Body of pancreas (tissue), 4 donors: ENCODE measurements at regions not wholly inside any gene's neighbourhood (a gene's known extent, or its start where the extent isn't known, plus 50 kb on each side); places are given as distances from the start of the nearest gene placed in this dataset.

Experiments
- ATAC-seq: fragments of 150-250 bp; one replicate; pipeline ENCODE4 v1.9.1; 2016
- DNase-seq, 4 donors: peaks; one replicate each; pipeline ENCODE4 v3.0.0-alpha.2; 2019
- H3K27ac ChIP-seq, 4 donors: fragments of 200-600 bp; sonication (generic); 1 replicate in 3 of 4; 2 replicates in 1 of 4; pipeline versions ENCODE4 v1.5.1 to v1.6.1; 2016 to 2019; ENCODE audit warnings: mild to moderate bottlenecking in 1 of 4, mixed read lengths in 1 of 4, moderate library complexity in 1 of 4
- H3K27me3 ChIP-seq, 2 donors: fragments of 200-600 bp; sonication (generic); one replicate each; pipeline ENCODE4 v1.6.0; 2016; ENCODE audit warnings: mild to moderate bottlenecking in 1 of 2
- H3K36me3 ChIP-seq, 2 donors: fragments of 200-600 bp; sonication (generic); replicated peaks in 1 of 2; 2 replicates each; pipeline ENCODE4 v1.5.1; 2016; ENCODE audit warnings: low read depth in 2 of 2; ENCODE audit not compliant: insufficient read depth in 1 of 2
- H3K4me1 ChIP-seq: fragments of 200-600 bp; sonication (generic); one replicate; pipeline ENCODE4 v1.6.0; 2016
- H3K4me3 ChIP-seq, 2 donors: fragments of 200-600 bp; sonication (generic); 1 replicate in 1 of 2; 2 replicates in 1 of 2; pipeline ENCODE4 v1.5.1; 2016 to 2019
- H3K9me3 ChIP-seq, 3 donors: fragments of 200-600 bp; sonication (generic); 1 replicate in 2 of 3; 2 replicates in 1 of 3; pipeline ENCODE4 v1.5.1; 2016
- POLR2A ChIP-seq, 3 donors: fragments of 450-650 bp; IDR thresholded peaks; one replicate each; pipeline ENCODE4 v1.6.1; 2016; ENCODE audit warnings: antibody characterized with exemption in 3 of 3, mild to moderate bottlenecking in 2 of 3
- WGBS, 2 donors: methylation state at CpG; one replicate each; pipeline ENCODE4 v1.1.5; 2017; 5-methylcytosine and 5-hydroxymethylcytosine counted together
- intact Hi-C: fragments of 100-400 bp; cut with DNase I; formaldehyde crosslinking; loops from one replicate; pipeline ENCODE4 v1.15.1; 2023
- TF ChIP-seq, protein P1 (sequence below), 7 experiments: fragments of 450-650 bp in 4 of 7; fragments of 200-600 bp in 3 of 7; sonication (generic) in 3 of 7; IDR thresholded peaks; one replicate each; pipeline ENCODE4 v1.5.1; 2016 to 2019; ENCODE audit warnings: antibody characterized with exemption in 7 of 7

DNA sequence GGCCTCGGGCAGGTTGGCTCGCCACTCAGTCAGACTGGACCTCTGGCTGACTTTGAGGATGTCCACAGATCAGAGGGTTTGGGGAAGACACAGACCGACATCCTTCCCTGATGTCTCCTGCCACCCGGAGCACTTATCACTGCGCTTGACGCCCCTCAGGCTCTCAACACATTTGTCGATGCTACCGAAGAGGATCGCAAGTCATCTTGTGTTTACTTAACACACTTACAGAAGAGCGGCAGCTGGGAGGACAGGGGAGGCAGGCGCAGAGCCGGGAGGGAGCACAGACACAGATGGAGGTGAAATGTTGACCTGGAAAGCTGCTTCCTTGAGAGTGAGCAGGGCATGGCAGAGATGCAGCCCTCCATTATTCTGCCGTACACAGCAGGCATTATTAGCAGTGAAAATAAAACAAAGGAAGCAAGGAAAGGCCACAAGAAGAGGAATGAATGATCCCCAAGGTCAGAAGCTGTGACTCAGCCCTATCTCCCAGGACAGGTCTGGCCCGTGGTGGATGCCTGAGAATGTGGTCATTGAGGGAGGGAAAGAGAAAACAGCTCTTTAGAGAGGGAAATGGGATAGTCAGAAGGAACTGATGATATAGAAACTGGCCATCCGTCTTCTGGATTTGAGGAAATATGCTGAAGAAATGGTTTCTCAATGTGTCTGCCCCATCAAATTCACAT, 549.5 kb upstream of the ARGLU1 start:
- intact Hi-C loops, result no loop called here
- ATAC-seq, result no peak

DNA sequence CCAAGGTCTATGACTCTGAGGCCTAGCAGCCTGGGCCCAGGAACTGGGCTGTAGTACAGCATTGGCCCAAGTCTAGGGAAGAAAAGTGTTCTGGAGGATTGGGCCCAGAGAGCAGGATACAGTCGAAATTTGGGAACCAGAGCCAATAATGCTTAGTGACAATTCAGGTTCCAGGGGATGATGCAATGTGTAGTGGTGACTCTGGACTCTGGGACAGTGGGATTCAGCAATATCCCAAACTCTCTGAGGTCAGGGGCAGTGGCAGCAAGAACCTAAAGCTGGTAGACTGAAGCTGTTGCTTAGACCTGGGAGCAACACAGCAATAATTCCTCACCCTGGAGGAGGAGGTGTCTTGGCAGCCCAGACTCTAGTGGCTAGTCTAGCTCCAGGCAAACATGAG, 545.5 kb upstream of the ARGLU1 start:
- WGBS, 2 donors, result 33 to 56% methylated on average over 1 of the region's 1 CpG
- ATAC-seq (no peak), DNase-seq (no peak)
- Histone ChIP-seq H3K9me3 (no peaks in the 10 kb centered on the region), H3K27ac (no peak overlapping the region), H3K4me1 (no peaks in the 10 kb centered on the region), H3K27me3 (no peaks in the 10 kb centered on the region), H3K4me3 (no peak overlapping the region), H3K36me3 (no peaks in the 10 kb centered on the region)
- TF ChIP-seq, protein P1, sequence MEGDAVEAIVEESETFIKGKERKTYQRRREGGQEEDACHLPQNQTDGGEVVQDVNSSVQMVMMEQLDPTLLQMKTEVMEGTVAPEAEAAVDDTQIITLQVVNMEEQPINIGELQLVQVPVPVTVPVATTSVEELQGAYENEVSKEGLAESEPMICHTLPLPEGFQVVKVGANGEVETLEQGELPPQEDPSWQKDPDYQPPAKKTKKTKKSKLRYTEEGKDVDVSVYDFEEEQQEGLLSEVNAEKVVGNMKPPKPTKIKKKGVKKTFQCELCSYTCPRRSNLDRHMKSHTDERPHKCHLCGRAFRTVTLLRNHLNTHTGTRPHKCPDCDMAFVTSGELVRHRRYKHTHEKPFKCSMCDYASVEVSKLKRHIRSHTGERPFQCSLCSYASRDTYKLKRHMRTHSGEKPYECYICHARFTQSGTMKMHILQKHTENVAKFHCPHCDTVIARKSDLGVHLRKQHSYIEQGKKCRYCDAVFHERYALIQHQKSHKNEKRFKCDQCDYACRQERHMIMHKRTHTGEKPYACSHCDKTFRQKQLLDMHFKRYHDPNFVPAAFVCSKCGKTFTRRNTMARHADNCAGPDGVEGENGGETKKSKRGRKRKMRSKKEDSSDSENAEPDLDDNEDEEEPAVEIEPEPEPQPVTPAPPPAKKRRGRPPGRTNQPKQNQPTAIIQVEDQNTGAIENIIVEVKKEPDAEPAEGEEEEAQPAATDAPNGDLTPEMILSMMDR (IDR thresholded peaks at IDR 0.05), result no peak
- no peak for TF ChIP-seq POLR2A (IDR thresholded peaks at IDR 0.05)
- intact Hi-C loops, result no loop called here

More for the DNA sequence above, 549.5 kb upstream of the ARGLU1 start:
- Histone ChIP-seq H3K4me1 (no peaks in the 10 kb centered on the region), H3K9me3 (no peaks in the 10 kb centered on the region), H3K36me3 (no peaks in the 10 kb centered on the region), H3K27me3 (no peaks in the 10 kb centered on the region), H3K27ac (no peak overlapping the region), H3K4me3 (no peak overlapping the region)
- no peak for DNase-seq
- TF ChIP-seq, protein P1 (IDR thresholded peaks at IDR 0.05), result no peak
- no peak for TF ChIP-seq POLR2A (IDR thresholded peaks at IDR 0.05)
- 73 to 76% methylated on average over 15 of the region's 15 CpGs for WGBS, 2 donors

DNA sequence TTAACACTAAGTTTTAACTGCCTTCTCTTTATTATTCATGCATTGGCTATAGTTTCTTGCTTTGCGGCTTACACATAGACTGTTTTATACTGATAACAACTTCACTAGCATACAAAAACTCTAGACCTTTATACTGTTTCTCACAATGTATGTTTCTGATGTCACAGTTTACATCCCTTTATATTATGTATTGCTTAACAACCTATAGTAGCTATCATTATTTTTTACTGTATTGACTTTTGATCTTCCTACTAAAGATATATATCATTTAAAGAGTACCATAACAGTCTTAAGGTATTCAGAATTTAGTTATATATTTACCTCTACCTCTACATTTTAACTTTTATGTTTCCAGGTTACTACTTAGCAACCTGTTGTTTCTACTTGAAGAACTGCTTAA, 543.3 kb upstream of the ARGLU1 start:
- DNase-seq (no peak), ATAC-seq (no peak)
- Histone ChIP-seq H3K4me1 (no peaks in the 10 kb centered on the region), H3K27me3 (no peaks in the 10 kb centered on the region), H3K4me3 (no peak overlapping the region), H3K36me3 (no peaks in the 10 kb centered on the region), H3K27ac (no peak overlapping the region), H3K9me3 (no peaks in the 10 kb centered on the region)
- intact Hi-C loops, result no loop called here
- no peak for TF ChIP-seq POLR2A (IDR thresholded peaks at IDR 0.05)
- TF ChIP-seq, protein P1 (IDR thresholded peaks at IDR 0.05), result no peak
- 91 to 93% methylated on average over 1 of the region's 1 CpG for WGBS, 2 donors

DNA sequence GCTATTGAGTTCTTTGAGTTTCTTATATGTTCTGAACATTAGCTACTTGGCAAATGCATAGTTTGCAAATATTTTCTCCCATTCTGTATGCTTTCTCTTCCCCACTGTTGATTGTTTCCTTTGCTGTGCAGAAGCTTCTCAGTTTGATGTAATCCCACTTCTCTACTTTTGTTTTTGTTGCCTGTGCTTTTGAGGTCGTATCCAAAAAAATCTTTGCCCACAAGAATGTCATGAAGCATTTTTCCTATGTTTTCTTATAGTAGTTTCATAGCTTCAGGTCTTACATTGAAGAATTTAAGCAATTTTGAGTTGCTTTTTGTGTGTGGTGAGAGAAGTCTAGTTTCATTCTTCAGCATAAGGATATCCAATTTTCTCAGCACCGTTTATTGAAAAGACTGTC, 536.7 kb upstream of the ARGLU1 start:
- H3K4me3 ChIP-seq, result no peak overlapping the region
- TF ChIP-seq POLR2A (IDR thresholded peaks at IDR 0.05), result no peak
- TF ChIP-seq, protein P1 (IDR thresholded peaks at IDR 0.05), result no peak
- peaks cover 0 to 3% (median 0%) of the 10 kb centered on the region in 3 donors for H3K9me3 ChIP-seq
- WGBS, 2 donors, result 52 to 55% methylated on average over 2 of the region's 2 CpGs
- ATAC-seq, result no peak
- no peaks in the 10 kb centered on the region for H3K36me3 ChIP-seq
- intact Hi-C loops, result no loop called here
- H3K27me3 ChIP-seq, result no peaks in the 10 kb centered on the region
- H3K27ac ChIP-seq, result no peak overlapping the region
- DNase-seq, result no peak
- H3K4me1 ChIP-seq, result no peaks in the 10 kb centered on the region

DNA sequence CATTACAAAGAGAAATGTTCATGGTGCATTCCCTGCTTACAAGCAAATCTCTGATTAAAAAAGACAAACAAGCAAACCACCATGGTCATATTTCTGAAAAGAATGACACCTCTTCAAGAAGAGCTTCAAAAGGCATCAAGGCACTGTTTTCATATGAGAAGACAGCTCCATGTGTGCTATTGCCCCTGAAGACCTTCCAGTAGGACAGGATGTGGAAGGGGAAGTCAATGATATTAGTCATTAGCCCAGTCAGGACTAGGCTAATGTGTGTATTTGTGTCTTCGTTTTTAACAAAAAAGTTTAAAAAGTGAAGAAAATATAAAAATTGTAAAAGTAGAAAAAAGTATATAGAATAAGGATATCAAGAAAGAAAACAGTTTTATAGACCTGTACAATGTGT, 534.7 kb upstream of the ARGLU1 start:
- Histone ChIP-seq H3K9me3 (peaks cover 0 to 3% (median 0%) of the 10 kb centered on the region in 3 donors), H3K36me3 (no peaks in the 10 kb centered on the region), H3K27me3 (no peaks in the 10 kb centered on the region), H3K4me3 (no peak overlapping the region), H3K4me1 (no peaks in the 10 kb centered on the region), H3K27ac (no peak overlapping the region)
- no peak for DNase-seq
- TF ChIP-seq POLR2A (IDR thresholded peaks at IDR 0.05), result no peak
- TF ChIP-seq, protein P1 (IDR thresholded peaks at IDR 0.05), result no peak
- no peak for ATAC-seq
- WGBS, 2 donors, result 39 to 42% methylated on average over 1 of the region's 1 CpG
- intact Hi-C loops, result no loop called here
